GM23338 (cell line): ENCODE measurements at regions not wholly inside any gene's neighbourhood (a gene's known extent, or its start where the extent isn't known, plus 50 kb on each side); places are given as distances from the start of the nearest gene placed in this dataset.
A peak's percentile ranks its signal among the peaks of the same experiment; 100 is the strongest.

Source experiments
- ATAC-seq: fragments of 200-7000 bp; cut with Tn5 transposase; 3 replicates; pipeline ENCODE4 v1.9.1; 2020
- DNase-seq: peaks from one replicate; pipeline ENCODE4 v3.0.0-alpha.2; 2015; ENCODE audit warnings: low spot score
- H2AFZ ChIP-seq: fragments of 200-600 bp; sonication (generic); 2 replicates; pipeline ENCODE4 v1.8.0; 2016; ENCODE audit warnings: antibody characterized with exemption, mild to moderate bottlenecking, moderate library complexity
- H3F3A ChIP-seq: fragments of 200-600 bp; sonication (generic); replicated peaks from 2 replicates; pipeline ENCODE4 v1.8.0; 2017; ENCODE audit warnings: antibody characterized with exemption, mixed run types, low read depth
- H3K27ac ChIP-seq: fragments of 200-600 bp; sonication (generic); 2 replicates; pipeline ENCODE4 v1.6.1; 2016; ENCODE audit warnings: low read depth
- H3K27me3 ChIP-seq: fragments of 200-600 bp; sonication (generic); 2 replicates; pipeline ENCODE4 v1.8.0; 2016; ENCODE audit warnings: mild to moderate bottlenecking, mixed run types, moderate library complexity; ENCODE audit not compliant: insufficient read depth
- H3K36me3 ChIP-seq: fragments of 200-600 bp; sonication (generic); 2 replicates; pipeline ENCODE4 v1.8.0; 2016; ENCODE audit warnings: mild to moderate bottlenecking; ENCODE audit not compliant: insufficient read depth
- H3K4me1 ChIP-seq: fragments of 200-600 bp; sonication (generic); 2 replicates; pipeline ENCODE4 v1.8.0; 2016; ENCODE audit warnings: mild to moderate bottlenecking, moderate library complexity; ENCODE audit not compliant: insufficient read depth
- H3K4me2 ChIP-seq: fragments of 200-600 bp; sonication (generic); 2 replicates; pipeline ENCODE4 v1.7.1; 2017; ENCODE audit warnings: mixed run types
- H3K4me3 ChIP-seq: fragments of 200-600 bp; sonication (generic); 2 replicates; pipeline ENCODE4 v1.6.1; 2016; ENCODE audit warnings: mixed run types
- H3K79me2 ChIP-seq: fragments of 200-600 bp; sonication (generic); replicated peaks from 2 replicates; pipeline ENCODE4 v1.8.0; 2017; ENCODE audit warnings: mild to moderate bottlenecking; ENCODE audit not compliant: insufficient read depth
- H3K9me2 ChIP-seq: fragments of 200-600 bp; sonication (generic); 2 replicates; pipeline ENCODE4 v1.8.0; 2017; ENCODE audit not compliant: insufficient read depth
- H4K20me1 ChIP-seq: fragments of 200-600 bp; sonication (generic); replicated peaks from 2 replicates; pipeline ENCODE4 v1.8.0; 2017; ENCODE audit warnings: mild to moderate bottlenecking; ENCODE audit not compliant: insufficient read depth
- H3K27ac Mint-ChIP-seq: 2 replicates; pipeline ENCODE4 v1.8.0; 2020; ENCODE audit warnings: inconsistent platforms, mild to moderate bottlenecking, moderate library complexity, mixed read lengths
- H3K27me3 Mint-ChIP-seq: 3 replicates; pipeline ENCODE4 v1.8.0; 2022; ENCODE audit warnings: low read depth, mild to moderate bottlenecking, moderate library complexity, mixed read lengths, inconsistent platforms; ENCODE audit not compliant: insufficient read depth, poor library complexity
- H3K36me3 Mint-ChIP-seq: 3 replicates; pipeline ENCODE4 v1.8.0; 2021; ENCODE audit warnings: low read depth, mild to moderate bottlenecking, inconsistent platforms, moderate library complexity, mixed read lengths
- H3K4me1 Mint-ChIP-seq: 3 replicates; pipeline ENCODE4 v1.8.0; 2020; ENCODE audit warnings: mild to moderate bottlenecking, inconsistent platforms, mixed read lengths
- H3K4me3 Mint-ChIP-seq: 3 replicates; pipeline ENCODE4 v1.8.0; 2021; ENCODE audit warnings: moderate library complexity, mild to moderate bottlenecking, inconsistent platforms, mixed read lengths
- H3K9me3 Mint-ChIP-seq: 3 replicates; pipeline ENCODE4 v1.8.0; 2020; ENCODE audit warnings: moderate library complexity, mild to moderate bottlenecking, inconsistent platforms, mixed read lengths
- CREB1 ChIP-seq: fragments of 250-450 bp; sonication (Bioruptor Pico); IDR thresholded peaks from 2 replicates; pipeline ENCODE4 v1.5.0; 2020; ENCODE audit warnings: low read depth, mild to moderate bottlenecking, moderate library complexity
- EZH2 ChIP-seq: fragments of 200-600 bp; sonication (generic); IDR thresholded peaks from one replicate; pipeline ENCODE4 v1.8.0; 2017; ENCODE audit warnings: antibody characterized with exemption, mild to moderate bottlenecking, low read depth; ENCODE audit not compliant: unreplicated experiment
- JUNB ChIP-seq: IDR thresholded peaks from one replicate; pipeline ENCODE4 v1.6.1; 2016; ENCODE audit warnings: antibody characterized with exemption; ENCODE audit not compliant: unreplicated experiment
- NANOG ChIP-seq: IDR thresholded peaks from 2 replicates; pipeline ENCODE4 v1.6.1; 2016; ENCODE audit warnings: antibody characterized with exemption, borderline replicate concordance
- POLR2AphosphoS5 ChIP-seq: IDR thresholded peaks from 2 replicates; pipeline ENCODE4 v1.6.1; 2016; ENCODE audit warnings: antibody characterized with exemption, low read depth
- STAT1 ChIP-seq: IDR thresholded peaks from one replicate; pipeline ENCODE4 v1.6.1; 2016; ENCODE audit warnings: antibody characterized with exemption; ENCODE audit not compliant: unreplicated experiment
- ZNF114 ChIP-seq: fragments of 250-450 bp; sonication (Bioruptor Pico); IDR thresholded peaks from 2 replicates; pipeline ENCODE4 v1.5.0; 2020; ENCODE audit warnings: mild to moderate bottlenecking, moderate library complexity
- TF ChIP-seq, protein P1 (sequence below), 2 experiments: fragments of 200-600 bp in 1 of 2; sonication (generic) in 1 of 2; conservative IDR thresholded peaks; 2 replicates each; pipeline versions ENCODE4 v1.5.1 to v1.6.1; 2016 to 2017; ENCODE audit warnings: antibody characterized with exemption in 2 of 2, low read depth in 2 of 2, mild to moderate bottlenecking in 2 of 2, moderate library complexity in 1 of 2
- TF ChIP-seq, protein P2 (sequence below): fragments of 250-450 bp; sonication (Bioruptor Pico); IDR thresholded peaks from 2 replicates; pipeline ENCODE4 v1.5.0; 2020; ENCODE audit warnings: mild to moderate bottlenecking, moderate library complexity
- TF ChIP-seq, protein P3 (sequence below): IDR thresholded peaks from 2 replicates; pipeline ENCODE4 v1.6.1; 2016; ENCODE audit warnings: antibody characterized with exemption

DNA sequence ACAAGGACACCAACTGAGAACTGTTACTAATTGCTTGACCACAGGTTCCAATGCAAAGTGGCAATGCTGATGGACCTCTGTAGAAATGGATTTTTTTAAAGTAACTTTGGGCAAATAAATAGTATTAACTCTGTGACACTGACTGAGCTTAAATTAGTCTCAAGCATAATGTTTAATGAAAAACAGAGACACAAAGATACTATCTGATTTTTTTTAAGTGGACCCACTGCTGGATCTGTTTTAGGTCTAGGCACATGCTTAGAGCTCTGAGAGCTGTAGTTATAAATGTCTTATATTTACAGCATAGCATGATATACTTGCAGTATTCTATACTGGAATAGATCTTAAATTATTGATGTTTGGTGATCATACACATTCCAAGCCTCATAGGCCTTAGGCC is 481.6 kb upstream of the LRRC7 start:
- H2AFZ ChIP-seq: no peak overlapping the region

DNA sequence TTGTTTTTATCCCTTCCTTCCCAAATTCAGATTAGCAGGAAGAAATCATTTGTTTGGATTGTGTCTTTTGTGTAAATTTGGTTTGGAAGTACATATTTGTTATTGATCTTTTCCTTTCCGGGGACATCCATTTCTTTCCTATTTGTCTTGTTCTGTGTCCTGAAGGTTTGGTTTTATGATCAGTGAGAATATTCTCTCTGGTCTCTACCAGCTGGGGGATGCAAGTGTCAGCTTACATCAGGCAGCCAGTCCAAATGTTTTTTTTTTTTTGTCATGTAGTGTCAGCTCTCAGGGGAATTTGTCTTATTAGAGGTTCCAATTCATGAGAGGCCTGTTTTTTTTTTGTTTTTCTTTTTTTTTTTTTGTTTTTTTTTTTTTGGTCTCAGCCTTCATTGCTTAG is 479.2 kb upstream of the LRRC7 start:
- H4K20me1 ChIP-seq: no peaks in the 10 kb centered on the region
- no peak for ATAC-seq
- H3K4me1 Mint-ChIP-seq: peaks cover 40% of the 10 kb centered on the region
- TF ChIP-seq STAT1: no peak
- no peak for TF ChIP-seq ZNF114
- TF ChIP-seq EZH2: no peak
- TF ChIP-seq, protein P1, sequence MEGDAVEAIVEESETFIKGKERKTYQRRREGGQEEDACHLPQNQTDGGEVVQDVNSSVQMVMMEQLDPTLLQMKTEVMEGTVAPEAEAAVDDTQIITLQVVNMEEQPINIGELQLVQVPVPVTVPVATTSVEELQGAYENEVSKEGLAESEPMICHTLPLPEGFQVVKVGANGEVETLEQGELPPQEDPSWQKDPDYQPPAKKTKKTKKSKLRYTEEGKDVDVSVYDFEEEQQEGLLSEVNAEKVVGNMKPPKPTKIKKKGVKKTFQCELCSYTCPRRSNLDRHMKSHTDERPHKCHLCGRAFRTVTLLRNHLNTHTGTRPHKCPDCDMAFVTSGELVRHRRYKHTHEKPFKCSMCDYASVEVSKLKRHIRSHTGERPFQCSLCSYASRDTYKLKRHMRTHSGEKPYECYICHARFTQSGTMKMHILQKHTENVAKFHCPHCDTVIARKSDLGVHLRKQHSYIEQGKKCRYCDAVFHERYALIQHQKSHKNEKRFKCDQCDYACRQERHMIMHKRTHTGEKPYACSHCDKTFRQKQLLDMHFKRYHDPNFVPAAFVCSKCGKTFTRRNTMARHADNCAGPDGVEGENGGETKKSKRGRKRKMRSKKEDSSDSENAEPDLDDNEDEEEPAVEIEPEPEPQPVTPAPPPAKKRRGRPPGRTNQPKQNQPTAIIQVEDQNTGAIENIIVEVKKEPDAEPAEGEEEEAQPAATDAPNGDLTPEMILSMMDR (conservative IDR thresholded peaks at IDR 0.05; ENCODE audit: low read depth in 2 of 2): no peak
- TF ChIP-seq JUNB: no peak
- TF ChIP-seq, protein P2, sequence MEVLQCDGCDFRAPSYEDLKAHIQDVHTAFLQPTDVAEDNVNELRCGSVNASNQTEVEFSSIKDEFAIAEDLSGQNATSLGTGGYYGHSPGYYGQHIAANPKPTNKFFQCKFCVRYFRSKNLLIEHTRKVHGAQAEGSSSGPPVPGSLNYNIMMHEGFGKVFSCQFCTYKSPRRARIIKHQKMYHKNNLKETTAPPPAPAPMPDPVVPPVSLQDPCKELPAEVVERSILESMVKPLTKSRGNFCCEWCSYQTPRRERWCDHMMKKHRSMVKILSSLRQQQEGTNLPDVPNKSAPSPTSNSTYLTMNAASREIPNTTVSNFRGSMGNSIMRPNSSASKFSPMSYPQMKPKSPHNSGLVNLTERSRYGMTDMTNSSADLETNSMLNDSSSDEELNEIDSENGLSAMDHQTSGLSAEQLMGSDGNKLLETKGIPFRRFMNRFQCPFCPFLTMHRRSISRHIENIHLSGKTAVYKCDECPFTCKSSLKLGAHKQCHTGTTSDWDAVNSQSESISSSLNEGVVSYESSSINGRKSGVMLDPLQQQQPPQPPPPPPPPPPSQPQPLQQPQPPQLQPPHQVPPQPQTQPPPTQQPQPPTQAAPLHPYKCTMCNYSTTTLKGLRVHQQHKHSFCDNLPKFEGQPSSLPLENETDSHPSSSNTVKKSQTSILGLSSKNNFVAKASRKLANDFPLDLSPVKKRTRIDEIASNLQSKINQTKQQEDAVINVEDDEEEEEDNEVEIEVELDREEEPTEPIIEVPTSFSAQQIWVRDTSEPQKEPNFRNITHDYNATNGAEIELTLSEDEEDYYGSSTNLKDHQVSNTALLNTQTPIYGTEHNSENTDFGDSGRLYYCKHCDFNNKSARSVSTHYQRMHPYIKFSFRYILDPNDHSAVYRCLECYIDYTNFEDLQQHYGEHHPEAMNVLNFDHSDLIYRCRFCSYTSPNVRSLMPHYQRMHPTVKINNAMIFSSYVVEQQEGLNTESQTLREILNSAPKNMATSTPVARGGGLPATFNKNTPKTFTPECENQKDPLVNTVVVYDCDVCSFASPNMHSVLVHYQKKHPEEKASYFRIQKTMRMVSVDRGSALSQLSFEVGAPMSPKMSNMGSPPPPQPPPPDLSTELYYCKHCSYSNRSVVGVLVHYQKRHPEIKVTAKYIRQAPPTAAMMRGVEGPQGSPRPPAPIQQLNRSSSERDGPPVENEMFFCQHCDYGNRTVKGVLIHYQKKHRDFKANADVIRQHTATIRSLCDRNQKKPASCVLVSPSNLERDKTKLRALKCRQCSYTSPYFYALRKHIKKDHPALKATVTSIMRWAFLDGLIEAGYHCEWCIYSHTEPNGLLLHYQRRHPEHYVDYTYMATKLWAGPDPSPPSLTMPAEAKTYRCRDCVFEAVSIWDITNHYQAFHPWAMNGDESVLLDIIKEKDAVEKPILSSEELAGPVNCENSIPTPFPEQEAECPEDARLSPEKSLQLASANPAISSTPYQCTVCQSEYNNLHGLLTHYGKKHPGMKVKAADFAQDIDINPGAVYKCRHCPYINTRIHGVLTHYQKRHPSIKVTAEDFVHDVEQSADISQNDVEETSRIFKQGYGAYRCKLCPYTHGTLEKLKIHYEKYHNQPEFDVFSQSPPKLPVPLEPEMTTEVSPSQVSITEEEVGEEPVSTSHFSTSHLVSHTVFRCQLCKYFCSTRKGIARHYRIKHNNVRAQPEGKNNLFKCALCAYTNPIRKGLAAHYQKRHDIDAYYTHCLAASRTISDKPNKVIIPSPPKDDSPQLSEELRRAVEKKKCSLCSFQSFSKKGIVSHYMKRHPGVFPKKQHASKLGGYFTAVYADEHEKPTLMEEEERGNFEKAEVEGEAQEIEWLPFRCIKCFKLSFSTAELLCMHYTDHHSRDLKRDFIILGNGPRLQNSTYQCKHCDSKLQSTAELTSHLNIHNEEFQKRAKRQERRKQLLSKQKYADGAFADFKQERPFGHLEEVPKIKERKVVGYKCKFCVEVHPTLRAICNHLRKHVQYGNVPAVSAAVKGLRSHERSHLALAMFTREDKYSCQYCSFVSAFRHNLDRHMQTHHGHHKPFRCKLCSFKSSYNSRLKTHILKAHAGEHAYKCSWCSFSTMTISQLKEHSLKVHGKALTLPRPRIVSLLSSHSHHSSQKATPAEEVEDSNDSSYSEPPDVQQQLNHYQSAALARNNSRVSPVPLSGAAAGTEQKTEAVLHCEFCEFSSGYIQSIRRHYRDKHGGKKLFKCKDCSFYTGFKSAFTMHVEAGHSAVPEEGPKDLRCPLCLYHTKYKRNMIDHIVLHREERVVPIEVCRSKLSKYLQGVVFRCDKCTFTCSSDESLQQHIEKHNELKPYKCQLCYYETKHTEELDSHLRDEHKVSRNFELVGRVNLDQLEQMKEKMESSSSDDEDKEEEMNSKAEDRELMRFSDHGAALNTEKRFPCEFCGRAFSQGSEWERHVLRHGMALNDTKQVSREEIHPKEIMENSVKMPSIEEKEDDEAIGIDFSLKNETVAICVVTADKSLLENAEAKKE: no peak
- TF ChIP-seq POLR2AphosphoS5: no peak
- TF ChIP-seq NANOG: no peak
- TF ChIP-seq, protein P3, sequence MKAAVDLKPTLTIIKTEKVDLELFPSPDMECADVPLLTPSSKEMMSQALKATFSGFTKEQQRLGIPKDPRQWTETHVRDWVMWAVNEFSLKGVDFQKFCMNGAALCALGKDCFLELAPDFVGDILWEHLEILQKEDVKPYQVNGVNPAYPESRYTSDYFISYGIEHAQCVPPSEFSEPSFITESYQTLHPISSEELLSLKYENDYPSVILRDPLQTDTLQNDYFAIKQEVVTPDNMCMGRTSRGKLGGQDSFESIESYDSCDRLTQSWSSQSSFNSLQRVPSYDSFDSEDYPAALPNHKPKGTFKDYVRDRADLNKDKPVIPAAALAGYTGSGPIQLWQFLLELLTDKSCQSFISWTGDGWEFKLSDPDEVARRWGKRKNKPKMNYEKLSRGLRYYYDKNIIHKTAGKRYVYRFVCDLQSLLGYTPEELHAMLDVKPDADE: no peak
- TF ChIP-seq CREB1 (CRISPR knock-in tag): no peak

More for the DNA sequence above, 481.6 kb upstream of the LRRC7 start:
- H3K27me3 Mint-ChIP-seq: no peaks in the 10 kb centered on the region
- Histone ChIP-seq H3K9me2 (no peaks in the 10 kb centered on the region), H3K27me3 (no peaks in the 10 kb centered on the region), H4K20me1 (no peaks in the 10 kb centered on the region), H3K27ac (no peak overlapping the region), H3K4me2 (no peak overlapping the region), H3K4me3 (no peak overlapping the region), H3F3A (no peaks in the 10 kb centered on the region), H3K4me1 (peaks cover 38% of the 10 kb centered on the region), H3K79me2 (no peaks in the 10 kb centered on the region), H3K36me3 (no peaks in the 10 kb centered on the region)
- peaks cover 11% of the 10 kb centered on the region; the same call in 2 of the 3 replicates for H3K9me3 Mint-ChIP-seq
- ATAC-seq (no peak), DNase-seq (no peak)
- peaks cover 4% of the 10 kb centered on the region; the same call in 1 of the 3 replicates for H3K36me3 Mint-ChIP-seq
- peaks cover 51% of the 10 kb centered on the region for H3K4me1 Mint-ChIP-seq
- no peak overlapping the region for H3K27ac Mint-ChIP-seq
- TF ChIP-seq POLR2AphosphoS5: no peak
- H3K4me3 Mint-ChIP-seq: no peak overlapping the region

More for the DNA sequence above, 479.2 kb upstream of the LRRC7 start:
- Histone ChIP-seq H3F3A (no peaks in the 10 kb centered on the region), H3K27me3 (no peaks in the 10 kb centered on the region), H3K4me2 (no peak overlapping the region), H3K9me2 (no peaks in the 10 kb centered on the region; the same call in 1 of the 2 replicates), H3K27ac (no peak overlapping the region), H3K4me3 (no peak overlapping the region), H3K4me1 (peaks cover 31% of the 10 kb centered on the region; the same call in 1 of the 2 replicates), H3K36me3 (no peaks in the 10 kb centered on the region), H2AFZ (no peak overlapping the region), H3K79me2 (no peaks in the 10 kb centered on the region)
- DNase-seq: no peak
- Mint-ChIP-seq H3K4me3 (no peak overlapping the region), H3K9me3 (peaks cover 17% of the 10 kb centered on the region), H3K36me3 (peaks cover 10% of the 10 kb centered on the region; the same call in 2 of the 3 replicates), H3K27me3 (no peaks in the 10 kb centered on the region), H3K27ac (0 out of 2 replicates have a peak overlapping the region, but pooled peaks have one; percentile 8)
